ENCODE measurements at regions not wholly inside any gene's neighbourhood (a gene's known extent, or its start where the extent isn't known, plus 50 kb on each side); places are given as distances from the start of the nearest gene placed in this dataset.
"Not testable (repeated sequence)": the region's sequence is repeated elsewhere in the genome, so short reads cannot be mapped to it uniquely, and the experiment has no call there.

- H3K4me3 ChIP-seq (ENCODE audit: low read depth, low read length): no peak overlapping the region
- H3K9me3 ChIP-seq (ENCODE audit: control insufficient read depth, insufficient read depth, low read length): no peaks in the 10 kb centered on the region
- H3K4me1 ChIP-seq (ENCODE audit: control insufficient read depth, insufficient read depth, low read length): no peaks in the 10 kb centered on the region
- H3K27me3 ChIP-seq (ENCODE audit: control insufficient read depth, insufficient read depth, low read length): no peaks in the 10 kb centered on the region
- H3K9ac ChIP-seq (ENCODE audit: low read depth, low read length): no peak overlapping the region
- no peaks in the 10 kb centered on the region for H3K36me3 ChIP-seq (ENCODE audit: control insufficient read depth, insufficient read depth, low read length)
Observed at GRCh38 chr6:86331265-86331840, 606.0 kb upstream of the HTR1E start.

GRCh38 chr6:86306210-86306609 lies 631.1 kb upstream of the HTR1E start:
- Histone ChIP-seq H3K4me3 (ENCODE audit: low read depth, low read length) (no peak overlapping the region), H3K4me1 (ENCODE audit: control insufficient read depth, insufficient read depth, low read length) (no peaks in the 10 kb centered on the region), H3K9me3 (ENCODE audit: control insufficient read depth, insufficient read depth, low read length) (no peaks in the 10 kb centered on the region), H3K36me3 (ENCODE audit: control insufficient read depth, insufficient read depth, low read length) (no peaks in the 10 kb centered on the region), H3K27me3 (ENCODE audit: control insufficient read depth, insufficient read depth, low read length) (no peaks in the 10 kb centered on the region), H3K9ac (ENCODE audit: low read depth, low read length) (no peak overlapping the region)

- H3K9me3 ChIP-seq (ENCODE audit: control insufficient read depth, insufficient read depth, low read length): no peaks in the 10 kb centered on the region
- no peak overlapping the region for H3K4me3 ChIP-seq (ENCODE audit: low read depth, low read length)
- no peaks in the 10 kb centered on the region for H3K27me3 ChIP-seq (ENCODE audit: control insufficient read depth, insufficient read depth, low read length)
- no peaks in the 10 kb centered on the region for H3K36me3 ChIP-seq (ENCODE audit: control insufficient read depth, insufficient read depth, low read length)
- no peak overlapping the region for H3K9ac ChIP-seq (ENCODE audit: low read depth, low read length)
- no peaks in the 10 kb centered on the region for H3K4me1 ChIP-seq (ENCODE audit: control insufficient read depth, insufficient read depth, low read length)
Observed at GRCh38 chr6:86285876-86286275, 643.2 kb upstream of the SYNCRIP start.

GRCh38 chr6:86284809-86285480 lies 642.3 kb upstream of the SYNCRIP start:
- not testable (repeated sequence) for H3K4me1 ChIP-seq (ENCODE audit: control insufficient read depth, insufficient read depth, low read length); H3K36me3 ChIP-seq (ENCODE audit: control insufficient read depth, insufficient read depth, low read length); H3K9me3 ChIP-seq (ENCODE audit: control insufficient read depth, insufficient read depth, low read length); H3K27me3 ChIP-seq (ENCODE audit: control insufficient read depth, insufficient read depth, low read length); H3K9ac ChIP-seq (ENCODE audit: low read depth, low read length); H3K4me3 ChIP-seq (ENCODE audit: low read depth, low read length)

GRCh38 chr6:86283596-86283995 lies 640.9 kb upstream of the SYNCRIP start:
- H3K27me3 ChIP-seq (ENCODE audit: control insufficient read depth, insufficient read depth, low read length); H3K9ac ChIP-seq (ENCODE audit: low read depth, low read length); H3K4me1 ChIP-seq (ENCODE audit: control insufficient read depth, insufficient read depth, low read length); H3K4me3 ChIP-seq (ENCODE audit: low read depth, low read length); H3K36me3 ChIP-seq (ENCODE audit: control insufficient read depth, insufficient read depth, low read length); H3K9me3 ChIP-seq (ENCODE audit: control insufficient read depth, insufficient read depth, low read length): not testable (repeated sequence)

- Histone ChIP-seq H3K36me3 (ENCODE audit: control insufficient read depth, insufficient read depth, low read length) (no peaks in the 10 kb centered on the region), H3K4me1 (ENCODE audit: control insufficient read depth, insufficient read depth, low read length) (no peaks in the 10 kb centered on the region), H3K4me3 (ENCODE audit: low read depth, low read length) (no peak overlapping the region), H3K27me3 (ENCODE audit: control insufficient read depth, insufficient read depth, low read length) (no peaks in the 10 kb centered on the region), H3K9me3 (ENCODE audit: control insufficient read depth, insufficient read depth, low read length) (no peaks in the 10 kb centered on the region), H3K9ac (ENCODE audit: low read depth, low read length) (no peak overlapping the region)
Observed at GRCh38 chr6:86276056-86276455, 633.4 kb upstream of the SYNCRIP start.

GRCh38 chr6:86273936-86274335 lies 631.2 kb upstream of the SYNCRIP start:
- H3K27me3 ChIP-seq (ENCODE audit: control insufficient read depth, insufficient read depth, low read length): no peaks in the 10 kb centered on the region
- no peaks in the 10 kb centered on the region for H3K4me1 ChIP-seq (ENCODE audit: control insufficient read depth, insufficient read depth, low read length)
- H3K9ac ChIP-seq (ENCODE audit: low read depth, low read length): no peak overlapping the region
- no peaks in the 10 kb centered on the region for H3K9me3 ChIP-seq (ENCODE audit: control insufficient read depth, insufficient read depth, low read length)
- H3K4me3 ChIP-seq (ENCODE audit: low read depth, low read length): no peak overlapping the region
- no peaks in the 10 kb centered on the region for H3K36me3 ChIP-seq (ENCODE audit: control insufficient read depth, insufficient read depth, low read length)

- H3K9me3 ChIP-seq (ENCODE audit: control insufficient read depth, insufficient read depth, low read length): no peaks in the 10 kb centered on the region
- no peak overlapping the region for H3K9ac ChIP-seq (ENCODE audit: low read depth, low read length)
Observed at GRCh38 chr6:86256615-86257187, 614.0 kb upstream of the SYNCRIP start.

GRCh38 chr6:86255973-86256372 lies 613.3 kb upstream of the SYNCRIP start:
- H3K4me1 ChIP-seq (ENCODE audit: control insufficient read depth, insufficient read depth, low read length): no peaks in the 10 kb centered on the region
- no peak overlapping the region for H3K9ac ChIP-seq (ENCODE audit: low read depth, low read length)
- no peaks in the 10 kb centered on the region for H3K9me3 ChIP-seq (ENCODE audit: control insufficient read depth, insufficient read depth, low read length)
- H3K27me3 ChIP-seq (ENCODE audit: control insufficient read depth, insufficient read depth, low read length): no peaks in the 10 kb centered on the region
- H3K36me3 ChIP-seq (ENCODE audit: control insufficient read depth, insufficient read depth, low read length): no peaks in the 10 kb centered on the region
- H3K4me3 ChIP-seq (ENCODE audit: low read depth, low read length): no peak overlapping the region

More at GRCh38 chr6:86256615-86257187, 614.0 kb upstream of the SYNCRIP start:
- Histone ChIP-seq H3K27me3 (ENCODE audit: control insufficient read depth, insufficient read depth, low read length) (no peaks in the 10 kb centered on the region), H3K4me3 (ENCODE audit: low read depth, low read length) (no peak overlapping the region), H3K36me3 (ENCODE audit: control insufficient read depth, insufficient read depth, low read length) (no peaks in the 10 kb centered on the region), H3K4me1 (ENCODE audit: control insufficient read depth, insufficient read depth, low read length) (no peaks in the 10 kb centered on the region)

- Histone ChIP-seq H3K4me3 (ENCODE audit: low read depth, low read length) (no peak overlapping the region), H3K27me3 (ENCODE audit: control insufficient read depth, insufficient read depth, low read length) (no peaks in the 10 kb centered on the region), H3K4me1 (ENCODE audit: control insufficient read depth, insufficient read depth, low read length) (no peaks in the 10 kb centered on the region), H3K9me3 (ENCODE audit: control insufficient read depth, insufficient read depth, low read length) (no peaks in the 10 kb centered on the region), H3K9ac (ENCODE audit: low read depth, low read length) (no peak overlapping the region), H3K36me3 (ENCODE audit: control insufficient read depth, insufficient read depth, low read length) (no peaks in the 10 kb centered on the region)
Observed at GRCh38 chr6:86251106-86251505, 608.4 kb upstream of the SYNCRIP start.

GRCh38 chr6:86217906-86218305 lies 575.2 kb upstream of the SYNCRIP start:
- no peak overlapping the region for H3K9ac ChIP-seq (ENCODE audit: low read depth, low read length)
- H3K9me3 ChIP-seq (ENCODE audit: control insufficient read depth, insufficient read depth, low read length): no peaks in the 10 kb centered on the region
- no peaks in the 10 kb centered on the region for H3K4me1 ChIP-seq (ENCODE audit: control insufficient read depth, insufficient read depth, low read length)
- no peaks in the 10 kb centered on the region for H3K36me3 ChIP-seq (ENCODE audit: control insufficient read depth, insufficient read depth, low read length)
- no peaks in the 10 kb centered on the region for H3K27me3 ChIP-seq (ENCODE audit: control insufficient read depth, insufficient read depth, low read length)
- no peak overlapping the region for H3K4me3 ChIP-seq (ENCODE audit: low read depth, low read length)

GRCh38 chr6:86215323-86215722 lies 572.6 kb upstream of the SYNCRIP start:
- H3K9ac ChIP-seq (ENCODE audit: low read depth, low read length): no peak overlapping the region
- H3K36me3 ChIP-seq (ENCODE audit: control insufficient read depth, insufficient read depth, low read length): no peaks in the 10 kb centered on the region
- H3K27me3 ChIP-seq (ENCODE audit: control insufficient read depth, insufficient read depth, low read length): no peaks in the 10 kb centered on the region
- no peaks in the 10 kb centered on the region for H3K9me3 ChIP-seq (ENCODE audit: control insufficient read depth, insufficient read depth, low read length)
- H3K4me1 ChIP-seq (ENCODE audit: control insufficient read depth, insufficient read depth, low read length): no peaks in the 10 kb centered on the region
- H3K4me3 ChIP-seq (ENCODE audit: low read depth, low read length): no peak overlapping the region
